OCI-LY1 (cell line): ENCODE measurements at regions not wholly inside any gene's neighbourhood (a gene's known extent, or its start where the extent isn't known, plus 50 kb on each side); places are given as distances from the start of the nearest gene placed in this dataset.

Source experiments
- H2AFZ ChIP-seq: fragments of 200-600 bp; sonication (generic), shearing (Covaris generic); 2 replicates; pipeline ENCODE4 v1.6.0; 2014; ENCODE audit warnings: antibody characterized with exemption, mild to moderate bottlenecking, low read length
- H3F3A ChIP-seq: fragments of 200-600 bp; sonication (generic), shearing (Covaris generic); 2 replicates; pipeline ENCODE4 v1.6.0; 2014; ENCODE audit warnings: mild to moderate bottlenecking, antibody characterized with exemption, low read length, moderate library complexity; ENCODE audit not compliant: insufficient read depth
- H3K27ac ChIP-seq: fragments of 200-600 bp; sonication (generic); 2 replicates; pipeline ENCODE4 v1.5.1; 2014; ENCODE audit warnings: low read length, mixed run types, mild to moderate bottlenecking, low read depth; ENCODE audit not compliant: poor library complexity, severe bottlenecking
- H3K27me3 ChIP-seq: fragments of 200-600 bp; sonication (generic); 2 replicates; pipeline ENCODE4 v1.6.0; 2014; ENCODE audit warnings: antibody characterized with exemption, mild to moderate bottlenecking, low read length, moderate library complexity; ENCODE audit not compliant: insufficient read depth
- H3K36me3 ChIP-seq: fragments of 200-600 bp; sonication (generic); 2 replicates; pipeline ENCODE4 v1.6.1; 2014; ENCODE audit warnings: mild to moderate bottlenecking, antibody characterized with exemption, low read length, moderate library complexity, mixed read lengths; ENCODE audit not compliant: insufficient read depth
- H3K4me1 ChIP-seq: fragments of 200-600 bp; sonication (generic); 2 replicates; pipeline ENCODE4 v1.5.1; 2014; ENCODE audit warnings: mild to moderate bottlenecking, low read length, moderate library complexity; ENCODE audit not compliant: insufficient read depth, severe bottlenecking
- H3K4me2 ChIP-seq: fragments of 200-600 bp; sonication (generic), shearing (Covaris generic); 2 replicates; pipeline ENCODE4 v1.6.1; 2014; ENCODE audit warnings: low read length
- H3K4me3 ChIP-seq: fragments of 200-600 bp; sonication (generic); 2 replicates; pipeline ENCODE4 v1.5.1; 2014; ENCODE audit warnings: low read length, low read depth, mild to moderate bottlenecking, mixed read lengths; ENCODE audit not compliant: poor library complexity, severe bottlenecking
- H3K79me2 ChIP-seq: fragments of 200-600 bp; shearing (Covaris generic); 2 replicates; pipeline ENCODE4 v1.6.1; 2016; ENCODE audit warnings: mixed run types, low read length, mixed read lengths; ENCODE audit not compliant: insufficient read depth
- H3K9ac ChIP-seq: fragments of 200-600 bp; sonication (generic), shearing (Covaris generic); 2 replicates; pipeline ENCODE4 v1.6.1; 2014; ENCODE audit warnings: mild to moderate bottlenecking, low read length, mixed read lengths
- H3K9me2 ChIP-seq: fragments of 200-600 bp; sonication (generic), shearing (Covaris generic); 2 replicates; pipeline ENCODE4 v1.6.1; 2014; ENCODE audit warnings: low read depth, mild to moderate bottlenecking, low read length, mixed read lengths
- H3K9me3 ChIP-seq: fragments of 200-600 bp; shearing (Covaris generic); 2 replicates; pipeline ENCODE4 v1.6.1; 2014; ENCODE audit warnings: low read length, mixed read lengths
- H4K20me1 ChIP-seq: fragments of 200-600 bp; sonication (generic), shearing (Covaris generic); 2 replicates; pipeline ENCODE4 v1.6.0; 2016; ENCODE audit warnings: mild to moderate bottlenecking, low read length; ENCODE audit not compliant: insufficient read depth
- EZH2 ChIP-seq: fragments of 200-600 bp; sonication (generic), shearing (Covaris generic); IDR thresholded peaks from 2 replicates; pipeline ENCODE4 v1.8.0; 2017; ENCODE audit warnings: borderline replicate concordance, mixed run types, mild to moderate bottlenecking, antibody characterized with exemption, low read length, moderate library complexity, mixed read lengths
- TF ChIP-seq, protein P1 (sequence below): fragments of 200-600 bp; sonication (generic), shearing (Covaris generic); IDR thresholded peaks from 2 replicates; pipeline ENCODE4 v1.5.1; 2017; ENCODE audit warnings: mild to moderate bottlenecking, antibody characterized with exemption, low read length, moderate library complexity, mixed read lengths

- Histone ChIP-seq H3K9me3 (no peaks in the 10 kb centered on the region), H3K27me3 (no peaks in the 10 kb centered on the region), H3K79me2 (no peaks in the 10 kb centered on the region), H4K20me1 (no peaks in the 10 kb centered on the region), H3F3A (no peaks in the 10 kb centered on the region), H3K4me3 (no peak overlapping the region), H3K9ac (no peak overlapping the region), H3K9me2 (no peaks in the 10 kb centered on the region), H3K4me2 (no peak overlapping the region), H3K36me3 (no peaks in the 10 kb centered on the region), H2AFZ (no peak overlapping the region), H3K4me1 (no peaks in the 10 kb centered on the region), H3K27ac (no peak overlapping the region)
- TF ChIP-seq EZH2 = no peak
- TF ChIP-seq, protein P1, sequence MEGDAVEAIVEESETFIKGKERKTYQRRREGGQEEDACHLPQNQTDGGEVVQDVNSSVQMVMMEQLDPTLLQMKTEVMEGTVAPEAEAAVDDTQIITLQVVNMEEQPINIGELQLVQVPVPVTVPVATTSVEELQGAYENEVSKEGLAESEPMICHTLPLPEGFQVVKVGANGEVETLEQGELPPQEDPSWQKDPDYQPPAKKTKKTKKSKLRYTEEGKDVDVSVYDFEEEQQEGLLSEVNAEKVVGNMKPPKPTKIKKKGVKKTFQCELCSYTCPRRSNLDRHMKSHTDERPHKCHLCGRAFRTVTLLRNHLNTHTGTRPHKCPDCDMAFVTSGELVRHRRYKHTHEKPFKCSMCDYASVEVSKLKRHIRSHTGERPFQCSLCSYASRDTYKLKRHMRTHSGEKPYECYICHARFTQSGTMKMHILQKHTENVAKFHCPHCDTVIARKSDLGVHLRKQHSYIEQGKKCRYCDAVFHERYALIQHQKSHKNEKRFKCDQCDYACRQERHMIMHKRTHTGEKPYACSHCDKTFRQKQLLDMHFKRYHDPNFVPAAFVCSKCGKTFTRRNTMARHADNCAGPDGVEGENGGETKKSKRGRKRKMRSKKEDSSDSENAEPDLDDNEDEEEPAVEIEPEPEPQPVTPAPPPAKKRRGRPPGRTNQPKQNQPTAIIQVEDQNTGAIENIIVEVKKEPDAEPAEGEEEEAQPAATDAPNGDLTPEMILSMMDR = no peak
Observed at GRCh38 chr18:30485078-30485477, 557.5 kb downstream of the DSC3 start.

DNA sequence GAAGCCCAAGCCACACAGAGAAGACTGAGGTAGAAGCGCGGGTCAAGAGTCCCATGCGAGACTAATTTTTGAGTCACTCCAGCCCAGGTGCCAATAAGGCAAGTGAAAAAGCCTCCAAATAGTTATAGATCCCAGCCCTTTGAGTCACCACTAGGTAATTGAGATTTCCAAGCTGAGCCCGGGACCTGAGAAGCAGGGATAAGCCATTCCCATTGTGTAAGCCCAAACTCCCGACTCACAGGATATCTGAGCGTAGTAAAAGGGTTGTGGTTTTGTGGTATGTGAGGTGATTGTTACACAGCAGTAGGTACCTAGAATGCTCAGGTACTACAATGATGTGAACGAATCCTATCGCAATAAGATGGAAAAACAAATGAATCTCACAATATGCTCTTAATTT, 560.7 kb downstream of the DSC3 start:
- Histone ChIP-seq H3K27ac (no peak overlapping the region), H3K9me3 (no peaks in the 10 kb centered on the region), H3K9me2 (no peaks in the 10 kb centered on the region; the same call in 1 of the 2 replicates), H3K4me2 (no peak overlapping the region), H3K36me3 (no peaks in the 10 kb centered on the region), H4K20me1 (no peaks in the 10 kb centered on the region), H3K4me3 (no peak overlapping the region), H3K9ac (no peak overlapping the region), H3K27me3 (no peaks in the 10 kb centered on the region), H3K79me2 (no peaks in the 10 kb centered on the region), H2AFZ (no peak overlapping the region), H3K4me1 (no peaks in the 10 kb centered on the region), H3F3A (no peaks in the 10 kb centered on the region)
- TF ChIP-seq, protein P1 = no peak
- TF ChIP-seq EZH2 = no peak

DNA sequence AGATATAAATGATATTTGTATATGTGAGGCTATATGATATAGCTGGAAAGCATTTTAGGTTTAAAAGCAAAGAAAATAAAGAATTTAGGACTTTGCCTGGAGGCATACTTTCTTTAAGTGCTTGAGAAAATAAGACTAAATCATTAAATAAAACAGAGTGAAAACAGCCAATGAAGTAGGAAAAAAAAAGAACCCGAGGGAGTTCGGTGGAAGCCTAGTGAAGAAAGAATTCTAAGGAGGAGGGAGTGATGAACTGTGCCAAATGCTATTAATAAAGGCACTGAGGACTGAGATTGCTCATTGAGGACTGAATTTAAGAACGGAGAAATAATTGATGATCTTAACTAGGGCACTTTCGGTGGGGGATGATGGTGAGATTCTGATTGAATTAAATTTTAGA, 573.5 kb downstream of the DSC3 start:
- Histone ChIP-seq H3K27ac (no peak overlapping the region), H4K20me1 (no peaks in the 10 kb centered on the region), H3K9ac (no peak overlapping the region), H2AFZ (no peak overlapping the region), H3K4me1 (no peaks in the 10 kb centered on the region), H3K36me3 (no peaks in the 10 kb centered on the region), H3K4me3 (no peak overlapping the region), H3F3A (no peaks in the 10 kb centered on the region), H3K79me2 (no peaks in the 10 kb centered on the region), H3K9me3 (no peaks in the 10 kb centered on the region), H3K9me2 (no peaks in the 10 kb centered on the region), H3K27me3 (no peaks in the 10 kb centered on the region), H3K4me2 (no peak overlapping the region)
- TF ChIP-seq, protein P1 = no peak
- TF ChIP-seq EZH2 = no peak
